ENCODE measurements at regions not wholly inside any gene's neighbourhood (a gene's known extent, or its start where the extent isn't known, plus 50 kb on each side); places are given as distances from the start of the nearest gene placed in this dataset.

DNA sequence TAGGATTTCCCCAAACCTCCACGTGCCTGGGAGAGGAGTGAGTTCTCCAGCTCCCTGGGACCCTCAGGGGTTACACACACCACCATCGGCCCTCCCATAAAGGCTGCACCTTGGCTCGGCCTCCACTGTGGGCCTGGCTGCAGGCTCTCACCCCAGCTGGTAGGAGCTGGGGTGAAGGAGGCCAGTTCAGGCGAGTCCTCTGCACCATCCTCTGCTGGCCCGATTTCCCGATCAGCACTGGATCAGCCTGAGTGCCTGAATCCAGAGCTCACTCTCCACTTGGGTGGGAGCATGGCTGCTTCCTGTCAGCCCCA, 115.1 kb upstream of the RET start:
- TF ChIP-seq POLR2AphosphoS5 (IDR thresholded peaks at IDR 0.05; ENCODE audit: low read depth) (no peak), CTCF (conservative IDR thresholded peaks at IDR 0.05; ENCODE audit: low read depth in 2 of 2) (no peak), EZH2 (IDR thresholded peaks at IDR 0.05; ENCODE audit: low read depth, unreplicated experiment) (no peak), ZNF331 (CRISPR knock-in tag; IDR thresholded peaks at IDR 0.05; ENCODE audit: low read depth) (no peak), CREB1 (CRISPR knock-in tag; IDR thresholded peaks at IDR 0.05; ENCODE audit: low read depth) (no peak), REST (IDR thresholded peaks at IDR 0.05; ENCODE audit: unreplicated experiment) (no peak)
